ENCODE measurements at regions not wholly inside any gene's neighbourhood (a gene's known extent, or its start where the extent isn't known, plus 50 kb on each side); places are given as distances from the start of the nearest gene placed in this dataset.

DNA sequence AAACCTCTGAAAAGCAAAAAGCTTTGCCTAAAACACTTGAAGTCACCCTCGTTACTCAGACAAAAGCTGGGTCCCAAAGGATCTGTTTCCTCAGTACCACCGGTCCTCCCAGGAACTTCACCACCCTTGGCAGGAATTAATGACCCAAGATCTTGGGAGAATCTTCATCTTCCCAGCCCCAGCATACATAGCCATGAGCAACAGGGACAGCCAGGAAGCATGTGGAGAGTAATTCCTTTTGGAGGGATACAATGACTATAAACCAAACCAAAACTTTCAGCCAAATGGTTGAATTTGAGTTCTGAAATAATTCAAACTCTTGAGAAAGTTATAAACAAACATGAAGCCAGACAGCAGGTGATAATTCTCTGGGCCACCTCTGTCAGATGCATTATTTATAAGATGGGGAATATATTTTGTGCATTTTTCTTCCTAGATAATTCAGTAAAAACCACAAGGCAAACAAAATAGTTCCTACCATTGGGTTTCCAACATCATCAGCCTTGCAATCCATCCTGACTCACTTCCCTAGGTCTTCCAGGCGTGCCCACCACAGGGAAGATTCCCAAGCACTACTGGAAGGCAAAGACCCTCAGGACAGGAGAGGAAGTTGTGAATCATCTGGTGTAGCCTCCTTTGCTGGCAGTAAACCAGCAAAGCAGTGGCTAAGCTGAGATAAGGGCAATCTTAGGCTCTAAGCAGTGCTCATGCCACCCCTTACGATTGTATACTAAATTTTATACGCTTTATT is 71.7 kb upstream of the DRD2 start:
- TF ChIP-seq, protein P1, sequence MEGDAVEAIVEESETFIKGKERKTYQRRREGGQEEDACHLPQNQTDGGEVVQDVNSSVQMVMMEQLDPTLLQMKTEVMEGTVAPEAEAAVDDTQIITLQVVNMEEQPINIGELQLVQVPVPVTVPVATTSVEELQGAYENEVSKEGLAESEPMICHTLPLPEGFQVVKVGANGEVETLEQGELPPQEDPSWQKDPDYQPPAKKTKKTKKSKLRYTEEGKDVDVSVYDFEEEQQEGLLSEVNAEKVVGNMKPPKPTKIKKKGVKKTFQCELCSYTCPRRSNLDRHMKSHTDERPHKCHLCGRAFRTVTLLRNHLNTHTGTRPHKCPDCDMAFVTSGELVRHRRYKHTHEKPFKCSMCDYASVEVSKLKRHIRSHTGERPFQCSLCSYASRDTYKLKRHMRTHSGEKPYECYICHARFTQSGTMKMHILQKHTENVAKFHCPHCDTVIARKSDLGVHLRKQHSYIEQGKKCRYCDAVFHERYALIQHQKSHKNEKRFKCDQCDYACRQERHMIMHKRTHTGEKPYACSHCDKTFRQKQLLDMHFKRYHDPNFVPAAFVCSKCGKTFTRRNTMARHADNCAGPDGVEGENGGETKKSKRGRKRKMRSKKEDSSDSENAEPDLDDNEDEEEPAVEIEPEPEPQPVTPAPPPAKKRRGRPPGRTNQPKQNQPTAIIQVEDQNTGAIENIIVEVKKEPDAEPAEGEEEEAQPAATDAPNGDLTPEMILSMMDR (IDR thresholded peaks at IDR 0.05), result no peak
- DNase-seq (no peak), ATAC-seq (no peak)
- no peaks in the 10 kb centered on the region for H3K9me3 ChIP-seq
- H3K27me3 ChIP-seq (ENCODE audit: insufficient read depth in 3 of 3, low read length in 2 of 3), result no peaks in the 10 kb centered on the region
- no peak overlapping the region for H3K4me3 ChIP-seq
- WGBS, 3 donors, result 66 to 82% (median 82%) methylated on average over 5 of the region's 5 CpGs
- H3K36me3 ChIP-seq (ENCODE audit: insufficient read depth in 1 of 2, low read depth in 1 of 2), result no peaks in the 10 kb centered on the region
- intact Hi-C loops (cut with DNase I), result no loop called here
- H3K27ac ChIP-seq, result no peak overlapping the region
- H3K4me1 ChIP-seq, result no peaks in the 10 kb centered on the region

GRCh38 chr11:113542420-113542819 is 67.2 kb upstream of the DRD2 start:
- Histone ChIP-seq H3K27me3 (ENCODE audit: insufficient read depth in 3 of 3, low read length in 2 of 3) (no peaks in the 10 kb centered on the region), H3K27ac (no peak overlapping the region), H3K36me3 (ENCODE audit: insufficient read depth in 1 of 2, low read depth in 1 of 2) (no peaks in the 10 kb centered on the region), H3K4me3 (no peak overlapping the region), H3K9me3 (no peaks in the 10 kb centered on the region), H3K4me1 (no peaks in the 10 kb centered on the region)
- no peak for DNase-seq
- intact Hi-C loops (cut with DNase I), result no loop called here
- no peak for ATAC-seq
- WGBS, 3 donors, result 94 to 100% (median 96%) methylated on average over 2 of the region's 2 CpGs
- TF ChIP-seq, protein P1 (IDR thresholded peaks at IDR 0.05), result no peak

DNA sequence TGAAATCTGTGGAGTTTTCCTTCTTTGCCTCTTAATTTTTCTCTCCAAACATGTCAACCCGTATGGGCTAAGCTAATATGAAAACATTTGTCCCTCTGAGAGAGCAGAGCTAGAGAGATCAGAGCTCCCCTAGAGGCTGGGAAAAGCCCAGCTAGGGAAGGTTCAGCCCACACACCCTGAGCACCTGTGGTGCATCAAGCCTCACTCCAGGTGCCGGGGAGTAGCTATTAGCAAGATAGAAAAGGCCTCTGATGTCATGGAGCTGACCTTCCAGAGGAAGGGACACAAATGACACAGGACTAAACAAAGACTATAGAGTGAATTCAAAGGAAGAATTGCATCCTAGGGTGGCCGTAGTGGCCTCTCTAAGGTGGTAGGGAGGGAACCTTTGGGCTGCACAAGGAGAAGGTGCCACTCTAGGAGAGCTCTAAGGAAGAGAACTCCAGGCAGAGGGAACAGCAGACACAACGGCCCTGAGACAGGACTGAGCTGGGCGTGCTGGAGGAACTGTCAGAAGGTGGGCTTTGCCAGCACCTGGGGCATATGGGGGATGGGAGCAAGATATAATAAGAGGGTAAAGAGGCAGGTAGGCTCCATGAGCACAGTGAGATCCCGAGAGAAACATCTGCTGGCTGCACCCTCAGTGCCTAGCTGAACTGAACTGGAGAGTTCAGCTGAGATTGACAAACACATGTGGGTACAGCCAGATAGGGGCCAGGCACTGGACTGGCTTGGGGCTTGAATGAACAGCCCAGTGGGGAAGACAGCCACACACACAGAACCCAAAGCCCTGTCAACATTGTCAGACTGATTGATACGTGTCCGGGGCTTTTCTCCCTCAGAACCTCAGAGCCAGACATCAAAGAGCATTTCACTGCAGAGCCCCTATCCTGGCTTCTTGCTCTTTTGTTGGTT is 65.5 kb upstream of the DRD2 start:
- Histone ChIP-seq H3K9me3 (no peaks in the 10 kb centered on the region), H3K36me3 (ENCODE audit: insufficient read depth in 1 of 2, low read depth in 1 of 2) (no peaks in the 10 kb centered on the region), H3K4me3 (no peak overlapping the region), H3K27me3 (ENCODE audit: insufficient read depth in 3 of 3, low read length in 2 of 3) (no peaks in the 10 kb centered on the region), H3K4me1 (no peaks in the 10 kb centered on the region), H3K27ac (no peak overlapping the region)
- intact Hi-C loops (cut with DNase I), result no loop called here
- TF ChIP-seq, protein P1 (IDR thresholded peaks at IDR 0.05), result no peak
- DNase-seq, result no peak
- ATAC-seq, result no peak
- 64 to 78% (median 73%) methylated on average over 8 of the region's 8 CpGs for WGBS, 3 donors

DNA sequence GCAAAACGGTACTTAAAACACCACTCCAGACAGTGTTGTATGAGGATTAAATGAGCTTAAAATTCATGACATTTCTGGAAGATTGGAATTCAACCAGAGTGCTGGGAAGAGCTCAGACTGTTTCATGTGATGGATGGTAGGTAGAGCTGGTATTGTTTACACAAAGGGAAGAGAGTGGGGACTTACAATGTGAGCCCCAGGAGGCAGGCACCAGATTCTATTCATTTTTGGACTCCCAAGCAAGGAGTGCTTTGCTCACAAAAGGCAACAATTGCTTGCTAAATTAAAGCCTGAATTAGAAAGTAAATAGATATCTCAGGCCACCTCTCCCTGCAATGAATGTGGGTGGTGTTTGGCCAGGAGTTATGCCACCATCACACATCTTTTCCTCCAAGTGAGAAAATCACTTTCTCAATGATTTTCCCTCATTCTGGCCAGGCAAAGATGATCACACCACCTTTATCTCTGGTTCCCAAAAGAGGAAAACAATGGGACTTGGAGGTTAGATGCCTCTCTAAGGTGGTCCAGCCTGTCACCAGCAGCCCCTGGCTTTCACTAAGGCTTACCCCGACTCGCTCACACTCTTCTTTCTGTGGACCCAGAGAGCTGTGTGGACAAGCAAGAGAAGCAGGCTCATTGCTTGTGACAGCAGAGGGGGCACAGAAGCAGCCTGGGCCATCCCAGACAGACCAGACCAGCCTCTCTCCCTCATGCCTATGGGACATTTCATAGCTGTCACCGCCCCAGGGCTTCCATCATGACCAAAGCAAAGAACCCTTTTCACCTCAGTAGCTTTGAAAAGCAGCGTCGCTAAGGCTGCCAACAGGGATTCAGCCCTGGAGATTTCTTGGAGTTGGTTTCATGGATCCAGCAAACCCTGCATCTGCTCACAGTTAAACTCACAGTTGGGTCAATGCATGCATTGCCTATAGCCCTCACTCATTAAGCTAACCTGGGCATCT is 63.5 kb upstream of the DRD2 start:
- intact Hi-C loops (cut with DNase I), result no loop called here
- ATAC-seq, result no peak
- 83 to 86% (median 84%) methylated on average over 6 of the region's 6 CpGs for WGBS, 3 donors

More for the DNA sequence above, 63.5 kb upstream of the DRD2 start:
- no peaks in the 10 kb centered on the region for H3K27me3 ChIP-seq (ENCODE audit: insufficient read depth in 3 of 3, low read length in 2 of 3)
- no peak overlapping the region for H3K27ac ChIP-seq
- no peak for DNase-seq
- no peaks in the 10 kb centered on the region for H3K36me3 ChIP-seq (ENCODE audit: insufficient read depth in 1 of 2, low read depth in 1 of 2)
- H3K4me1 ChIP-seq, result no peaks in the 10 kb centered on the region
- H3K9me3 ChIP-seq, result no peaks in the 10 kb centered on the region
- no peak overlapping the region for H3K4me3 ChIP-seq
- TF ChIP-seq, protein P1 (IDR thresholded peaks at IDR 0.05), result no peak
